ENCODE measurements at regions not wholly inside any gene's neighbourhood (a gene's known extent, or its start where the extent isn't known, plus 50 kb on each side); places are given as distances from the start of the nearest gene placed in this dataset.

GRCh38 chr1:117809764-117810163, 119.7 kb downstream of the GDAP2 start:
- TF ChIP-seq EZH2 (IDR thresholded peaks at IDR 0.05; ENCODE audit: borderline replicate concordance, low read depth, low read length, severe bottlenecking) = no peak
- TF ChIP-seq CTCF (IDR thresholded peaks at IDR 0.05; ENCODE audit: borderline replicate concordance, extremely low read depth, low read length, poor library complexity, severe bottlenecking) = no peak

Measured in DND-41 (cell line).